Neural progenitor cell (in vitro differentiated cells): ENCODE measurements at regions not wholly inside any gene's neighbourhood (a gene's known extent, or its start where the extent isn't known, plus 50 kb on each side); places are given as distances from the start of the nearest gene placed in this dataset.

Experiments
- DNase-seq: peaks from one replicate; pipeline ENCODE4 v3.0.0-alpha.2; 2016; ENCODE audit warnings: low spot score
- H2AFZ ChIP-seq: fragments of 200-600 bp; sonication (generic); replicated peaks from 2 replicates; pipeline ENCODE4 v1.6.1; 2016; ENCODE audit warnings: antibody characterized with exemption
- H3F3A ChIP-seq: fragments of 200-600 bp; sonication (generic); 2 replicates; pipeline ENCODE4 v1.6.1; 2016; ENCODE audit warnings: antibody characterized with exemption, low read depth
- H3K27ac ChIP-seq: fragments of 200-600 bp; sonication (generic); 2 replicates; pipeline ENCODE4 v1.5.1; 2016; ENCODE audit warnings: mild to moderate bottlenecking
- H3K27me3 ChIP-seq: fragments of 200-600 bp; sonication (generic); 2 replicates; pipeline ENCODE4 v1.6.1; 2016; ENCODE audit warnings: mild to moderate bottlenecking, moderate library complexity
- H3K36me3 ChIP-seq: fragments of 200-600 bp; sonication (generic); 2 replicates; pipeline ENCODE4 v1.5.1; 2016
- H3K4me1 ChIP-seq: fragments of 200-600 bp; sonication (generic); 2 replicates; pipeline ENCODE4 v1.6.1; 2016; ENCODE audit warnings: mixed run types
- H3K4me2 ChIP-seq: fragments of 200-600 bp; sonication (generic); 2 replicates; pipeline ENCODE4 v1.6.1; 2016
- H3K4me3 ChIP-seq: fragments of 200-600 bp; sonication (generic); 2 replicates; pipeline ENCODE4 v1.5.1; 2016
- H3K79me2 ChIP-seq: fragments of 200-600 bp; sonication (generic); 2 replicates; pipeline ENCODE4 v1.6.1; 2016; ENCODE audit warnings: low read depth
- H3K9ac ChIP-seq: fragments of 200-600 bp; sonication (generic); 2 replicates; pipeline ENCODE4 v1.6.1; 2016
- H3K9me3 ChIP-seq: fragments of 200-600 bp; sonication (generic); 2 replicates; pipeline ENCODE4 v1.5.1; 2016; ENCODE audit warnings: low read depth
- H4K20me1 ChIP-seq: fragments of 200-600 bp; sonication (generic); 2 replicates; pipeline ENCODE4 v1.6.1; 2016; ENCODE audit warnings: low read depth
- H3K27ac Mint-ChIP-seq: 3 replicates; pipeline ENCODE4 v1.8.0; 2021; ENCODE audit warnings: mixed read lengths
- H3K27me3 Mint-ChIP-seq: 2 replicates; pipeline ENCODE4 v1.8.0; 2022; ENCODE audit warnings: low read depth, mild to moderate bottlenecking, inconsistent platforms, moderate library complexity, mixed read lengths; ENCODE audit not compliant: insufficient read depth
- H3K36me3 Mint-ChIP-seq: 3 replicates; pipeline ENCODE4 v1.8.0; 2021; ENCODE audit warnings: mixed read lengths
- H3K4me1 Mint-ChIP-seq: 3 replicates; pipeline ENCODE4 v1.8.0; 2021; ENCODE audit warnings: mixed read lengths
- H3K4me3 Mint-ChIP-seq: 3 replicates; pipeline ENCODE4 v1.8.0; 2021; ENCODE audit warnings: mild to moderate bottlenecking, moderate library complexity, mixed read lengths
- H3K9me3 Mint-ChIP-seq: 3 replicates; pipeline ENCODE4 v1.8.0; 2020; ENCODE audit warnings: mixed read lengths
- CTCF ChIP-seq: fragments of 200-600 bp; sonication (generic); IDR thresholded peaks from 2 replicates; pipeline ENCODE4 v1.5.1; 2017; ENCODE audit warnings: antibody characterized with exemption, mild to moderate bottlenecking
- EZH2 ChIP-seq: fragments of 200-600 bp; sonication (generic); IDR thresholded peaks from 2 replicates; pipeline ENCODE4 v1.6.1; 2017; ENCODE audit warnings: antibody characterized with exemption, mild to moderate bottlenecking, moderate library complexity
- EZH2phosphoT487 ChIP-seq: fragments of 200-600 bp; sonication (generic); IDR thresholded peaks from 2 replicates; pipeline ENCODE4 v1.6.1; 2017; ENCODE audit warnings: antibody characterized with exemption

- Histone ChIP-seq H3K4me1 (no peaks in the 10 kb centered on the region), H3K4me3 (no peak overlapping the region), H3K27ac (no peak overlapping the region), H3K9me3 (no peaks in the 10 kb centered on the region), H3F3A (no peaks in the 10 kb centered on the region), H3K4me2 (no peak overlapping the region), H3K79me2 (no peaks in the 10 kb centered on the region), H4K20me1 (no peaks in the 10 kb centered on the region), H3K36me3 (no peaks in the 10 kb centered on the region), H3K27me3 (no peaks in the 10 kb centered on the region), H2AFZ (no peak overlapping the region), H3K9ac (no peak overlapping the region)
- peaks cover 13% of the 10 kb centered on the region for H3K9me3 Mint-ChIP-seq
- no peak for DNase-seq
- H3K27me3 Mint-ChIP-seq = peaks cover 2% of the 10 kb centered on the region
- no peak for TF ChIP-seq EZH2
- no peak for TF ChIP-seq EZH2phosphoT487
- no peak for TF ChIP-seq CTCF
- H3K27ac Mint-ChIP-seq = peak overlapping the region; percentile 15
- no peak overlapping the region for H3K4me3 Mint-ChIP-seq
- peaks cover 2% of the 10 kb centered on the region for H3K4me1 Mint-ChIP-seq
- H3K36me3 Mint-ChIP-seq = no peaks in the 10 kb centered on the region
These were observed 818.5 kb upstream of the SALL3 start for GRCh38 chr18:78160961-78161656.

GRCh38 chr18:78165525-78165924 lies 814.1 kb upstream of the SALL3 start:
- Histone ChIP-seq H2AFZ (no peak overlapping the region), H3K27me3 (no peaks in the 10 kb centered on the region), H3K36me3 (no peaks in the 10 kb centered on the region), H3F3A (no peaks in the 10 kb centered on the region), H4K20me1 (no peaks in the 10 kb centered on the region), H3K4me1 (no peaks in the 10 kb centered on the region), H3K9me3 (no peaks in the 10 kb centered on the region), H3K79me2 (no peaks in the 10 kb centered on the region), H3K4me3 (no peak overlapping the region), H3K27ac (no peak overlapping the region), H3K9ac (no peak overlapping the region), H3K4me2 (no peak overlapping the region)
- no peak for DNase-seq
- peaks cover 8% of the 10 kb centered on the region for H3K4me1 Mint-ChIP-seq
- peaks cover 3% of the 10 kb centered on the region for H3K9me3 Mint-ChIP-seq
- no peak overlapping the region for H3K4me3 Mint-ChIP-seq
- no peaks in the 10 kb centered on the region for H3K36me3 Mint-ChIP-seq
- H3K27me3 Mint-ChIP-seq = peaks cover 4% of the 10 kb centered on the region
- H3K27ac Mint-ChIP-seq = no peak overlapping the region
- TF ChIP-seq CTCF (no peak), EZH2phosphoT487 (no peak), EZH2 (no peak)

GRCh38 chr18:78168526-78168925 lies 811.1 kb upstream of the SALL3 start:
- Histone ChIP-seq H3K27ac (no peak overlapping the region), H2AFZ (no peak overlapping the region), H3K9ac (no peak overlapping the region), H3F3A (no peaks in the 10 kb centered on the region), H3K9me3 (no peaks in the 10 kb centered on the region), H4K20me1 (no peaks in the 10 kb centered on the region), H3K36me3 (no peaks in the 10 kb centered on the region), H3K4me1 (no peaks in the 10 kb centered on the region), H3K4me3 (no peak overlapping the region), H3K79me2 (no peaks in the 10 kb centered on the region), H3K4me2 (no peak overlapping the region), H3K27me3 (no peaks in the 10 kb centered on the region)
- H3K4me3 Mint-ChIP-seq = no peak overlapping the region
- peaks cover 9% of the 10 kb centered on the region for H3K4me1 Mint-ChIP-seq
- no peaks in the 10 kb centered on the region for H3K36me3 Mint-ChIP-seq
- DNase-seq = no peak
- no peak overlapping the region for H3K27ac Mint-ChIP-seq
- TF ChIP-seq EZH2phosphoT487 = no peak
- TF ChIP-seq CTCF = no peak
- no peak for TF ChIP-seq EZH2
- no peaks in the 10 kb centered on the region for H3K9me3 Mint-ChIP-seq
- H3K27me3 Mint-ChIP-seq = peaks cover 6% of the 10 kb centered on the region
